ENCODE measurements at regions not wholly inside any gene's neighbourhood (a gene's known extent, or its start where the extent isn't known, plus 50 kb on each side); places are given as distances from the start of the nearest gene placed in this dataset.

GRCh38 chr9:81088341-81088740, 601.0 kb downstream of the TLE1 start (continued):
- TF ChIP-seq CHD7 (IDR thresholded peaks at IDR 0.05; ENCODE audit: insufficient replicate concordance, low read length) = no peak
- no peak for TF ChIP-seq CTCF (IDR thresholded peaks at IDR 0.05; ENCODE audit: control extremely low read depth in 1 of 3, insufficient read depth in 1 of 3, low read depth in 1 of 3, low read length in 3 of 3)
- no peak for TF ChIP-seq JUN (IDR thresholded peaks at IDR 0.05; ENCODE audit: low read depth, low read length)
- TF ChIP-seq YY1 (IDR thresholded peaks at IDR 0.05; ENCODE audit: low read depth, low read length) = no peak
- TF ChIP-seq SIRT6 (IDR thresholded peaks at IDR 0.05; ENCODE audit: low read length) = no peak
- TF ChIP-seq TAF1 (IDR thresholded peaks at IDR 0.05; ENCODE audit: low read depth, low read length) = no peak
- no peak for TF ChIP-seq KDM1A (IDR thresholded peaks at IDR 0.05; ENCODE audit: borderline replicate concordance, low read length)
- no peak for TF ChIP-seq RAD21 (IDR thresholded peaks at IDR 0.05 in 1 of 2, conservative IDR thresholded peaks at IDR 0.05 in 1 of 2; ENCODE audit: low read depth in 2 of 2, low read length in 2 of 2)
- no peak for TF ChIP-seq TAF7 (optimal IDR thresholded peaks at IDR 0.05; ENCODE audit: borderline replicate concordance, low read depth, low read length)
